Osteoblast (primary cell): ENCODE measurements at regions not wholly inside any gene's neighbourhood (a gene's known extent, or its start where the extent isn't known, plus 50 kb on each side); places are given as distances from the start of the nearest gene placed in this dataset.
"Not testable (repeated sequence)": the region's sequence is repeated elsewhere in the genome, so short reads cannot be mapped to it uniquely, and the experiment has no call there.

ENCODE experiments used
- DNase-seq: peaks from one replicate; pipeline ENCODE4 v3.0.0; 2011; ENCODE audit warnings: low spot score, mixed read lengths; ENCODE audit not compliant: insufficient read length; ENCODE audit errors: missing footprints
- H2AFZ ChIP-seq: 2 replicates; pipeline ENCODE4 v1.6.0; 2011; ENCODE audit warnings: mild to moderate bottlenecking, low read length
- H3K27ac ChIP-seq: 2 replicates; pipeline ENCODE4 v1.5.1; 2011; ENCODE audit warnings: mild to moderate bottlenecking, low read depth, low read length, moderate library complexity
- H3K27me3 ChIP-seq: 2 replicates; pipeline ENCODE4 v1.6.0; 2012; ENCODE audit warnings: mild to moderate bottlenecking, control low read depth, inconsistent platforms, low read length, moderate library complexity; ENCODE audit not compliant: insufficient read depth
- H3K36me3 ChIP-seq: 2 replicates; pipeline ENCODE4 v1.5.1; 2011; ENCODE audit warnings: mild to moderate bottlenecking, low read length, control low read depth, moderate library complexity; ENCODE audit not compliant: insufficient read depth
- H3K4me1 ChIP-seq: 2 replicates; pipeline ENCODE4 v1.5.1; 2011; ENCODE audit warnings: mild to moderate bottlenecking, low read length, control low read depth, moderate library complexity; ENCODE audit not compliant: insufficient read depth
- H3K4me2 ChIP-seq: 2 replicates; pipeline ENCODE4 v1.6.0; 2011; ENCODE audit warnings: mild to moderate bottlenecking, low read length; ENCODE audit not compliant: insufficient read depth
- H3K4me3 ChIP-seq: fragments of 200-600 bp; sonication (generic); 3 replicates; pipeline ENCODE4 v1.5.1; 2012; ENCODE audit warnings: mild to moderate bottlenecking, low read length, inconsistent platforms; ENCODE audit not compliant: insufficient read depth
- H3K79me2 ChIP-seq: 2 replicates; pipeline ENCODE4 v1.6.0; 2012; ENCODE audit warnings: mild to moderate bottlenecking, low read length, control low read depth, inconsistent platforms; ENCODE audit not compliant: insufficient read depth
- H3K9me3 ChIP-seq: 2 replicates; pipeline ENCODE4 v1.5.1; 2011; ENCODE audit warnings: low read depth, low read length, control low read depth
- H4K20me1 ChIP-seq: 2 replicates; pipeline ENCODE4 v1.6.0; 2012; ENCODE audit warnings: mild to moderate bottlenecking, low read length, control low read depth; ENCODE audit not compliant: insufficient read depth
- TF ChIP-seq, protein P1 (sequence below): IDR thresholded peaks from 2 replicates; pipeline ENCODE4 v1.5.1; 2011; ENCODE audit warnings: mild to moderate bottlenecking, low read depth, low read length, moderate library complexity; ENCODE audit errors: extremely low read depth

DNA sequence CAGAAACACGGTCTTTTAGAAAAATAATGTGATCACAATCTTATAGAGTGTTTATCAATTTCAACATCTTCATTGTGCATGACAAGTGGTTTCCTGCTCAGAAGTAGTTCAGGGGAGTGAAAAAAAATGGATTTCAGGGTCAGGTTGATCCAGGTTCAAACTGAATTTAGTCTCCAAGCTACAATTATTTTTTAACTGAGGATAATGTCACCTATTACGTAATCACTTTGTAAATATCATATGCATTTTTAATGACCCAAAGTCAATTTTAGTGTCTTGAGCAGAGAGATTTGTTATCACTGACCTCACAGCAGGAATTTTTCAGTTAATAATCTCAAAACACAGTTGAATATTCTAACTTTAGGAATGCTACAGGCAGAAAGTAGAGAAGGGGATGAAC lies 627.2 kb upstream of the LUZP2 start:
- Histone ChIP-seq H3K27ac (no peak overlapping the region), H3K79me2 (no peaks in the 10 kb centered on the region), H3K36me3 (no peaks in the 10 kb centered on the region), H3K4me3 (no peak overlapping the region), H2AFZ (no peak overlapping the region), H3K4me2 (no peak overlapping the region), H3K4me1 (no peaks in the 10 kb centered on the region), H3K9me3 (no peaks in the 10 kb centered on the region), H3K27me3 (no peaks in the 10 kb centered on the region), H4K20me1 (no peaks in the 10 kb centered on the region)
- no peak for DNase-seq
- TF ChIP-seq, protein P1, sequence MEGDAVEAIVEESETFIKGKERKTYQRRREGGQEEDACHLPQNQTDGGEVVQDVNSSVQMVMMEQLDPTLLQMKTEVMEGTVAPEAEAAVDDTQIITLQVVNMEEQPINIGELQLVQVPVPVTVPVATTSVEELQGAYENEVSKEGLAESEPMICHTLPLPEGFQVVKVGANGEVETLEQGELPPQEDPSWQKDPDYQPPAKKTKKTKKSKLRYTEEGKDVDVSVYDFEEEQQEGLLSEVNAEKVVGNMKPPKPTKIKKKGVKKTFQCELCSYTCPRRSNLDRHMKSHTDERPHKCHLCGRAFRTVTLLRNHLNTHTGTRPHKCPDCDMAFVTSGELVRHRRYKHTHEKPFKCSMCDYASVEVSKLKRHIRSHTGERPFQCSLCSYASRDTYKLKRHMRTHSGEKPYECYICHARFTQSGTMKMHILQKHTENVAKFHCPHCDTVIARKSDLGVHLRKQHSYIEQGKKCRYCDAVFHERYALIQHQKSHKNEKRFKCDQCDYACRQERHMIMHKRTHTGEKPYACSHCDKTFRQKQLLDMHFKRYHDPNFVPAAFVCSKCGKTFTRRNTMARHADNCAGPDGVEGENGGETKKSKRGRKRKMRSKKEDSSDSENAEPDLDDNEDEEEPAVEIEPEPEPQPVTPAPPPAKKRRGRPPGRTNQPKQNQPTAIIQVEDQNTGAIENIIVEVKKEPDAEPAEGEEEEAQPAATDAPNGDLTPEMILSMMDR, result no peak

DNA sequence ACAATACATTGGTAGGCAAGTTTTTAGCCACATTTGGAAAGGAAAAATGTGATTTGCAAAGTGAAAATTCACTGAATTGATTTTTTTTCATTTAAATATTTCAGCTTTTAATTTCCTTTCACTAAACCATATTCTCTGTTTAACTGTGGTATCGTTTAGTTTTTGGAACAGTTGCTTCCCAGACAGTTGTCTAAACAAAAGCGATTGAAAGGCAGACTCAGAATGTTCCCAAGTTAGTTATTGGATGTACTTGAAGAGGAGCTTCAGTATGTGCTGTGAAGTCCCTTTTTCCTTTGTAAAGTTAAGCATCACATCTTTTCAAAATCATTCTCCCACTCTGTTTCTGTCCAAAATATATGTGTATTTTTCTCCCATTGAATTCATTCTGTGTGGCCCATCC lies 623.4 kb upstream of the LUZP2 start:
- no peak overlapping the region for H3K27ac ChIP-seq
- no peak overlapping the region for H2AFZ ChIP-seq

DNA sequence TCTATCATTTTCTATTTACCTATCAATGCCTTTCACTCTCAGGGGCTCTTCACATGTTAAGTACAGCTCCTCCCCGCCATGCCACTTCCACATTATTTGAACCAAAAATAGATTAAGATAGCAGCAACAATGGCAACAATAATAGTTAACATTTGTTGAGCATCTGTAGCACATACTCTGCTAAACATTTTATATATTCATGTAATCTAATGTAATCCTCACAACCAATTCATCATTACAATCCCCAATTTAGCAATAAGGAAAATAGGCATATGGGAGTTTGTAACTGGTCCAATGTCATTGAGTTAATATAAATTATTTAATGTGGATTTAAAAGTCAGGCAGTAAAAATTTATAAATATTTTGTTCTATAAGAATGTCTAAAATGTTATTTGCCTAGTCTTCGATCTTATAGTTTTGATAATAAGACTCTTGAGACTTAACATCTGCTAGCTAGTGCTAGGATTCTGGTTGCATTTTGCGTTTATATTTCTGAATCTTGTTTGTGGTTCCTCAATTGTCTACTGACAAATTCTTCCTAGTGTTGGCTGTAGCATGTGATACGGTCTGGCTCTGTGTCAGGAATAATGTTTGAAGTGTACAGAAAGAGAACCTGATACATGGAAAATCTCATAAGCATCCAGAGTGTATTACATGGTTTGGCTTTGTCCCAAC lies 621.5 kb upstream of the LUZP2 start:
- Histone ChIP-seq H3K4me3 (no peak overlapping the region), H3K27ac (no peak overlapping the region)
- DNase-seq, result no peak

More for the DNA sequence above, 623.4 kb upstream of the LUZP2 start:
- Histone ChIP-seq H3K4me2 (no peak overlapping the region), H4K20me1 (no peaks in the 10 kb centered on the region), H3K4me1 (no peaks in the 10 kb centered on the region), H3K4me3 (no peak overlapping the region), H3K27me3 (no peaks in the 10 kb centered on the region), H3K9me3 (no peaks in the 10 kb centered on the region), H3K79me2 (no peaks in the 10 kb centered on the region), H3K36me3 (no peaks in the 10 kb centered on the region)
- DNase-seq, result no peak
- TF ChIP-seq, protein P1, result no peak

DNA sequence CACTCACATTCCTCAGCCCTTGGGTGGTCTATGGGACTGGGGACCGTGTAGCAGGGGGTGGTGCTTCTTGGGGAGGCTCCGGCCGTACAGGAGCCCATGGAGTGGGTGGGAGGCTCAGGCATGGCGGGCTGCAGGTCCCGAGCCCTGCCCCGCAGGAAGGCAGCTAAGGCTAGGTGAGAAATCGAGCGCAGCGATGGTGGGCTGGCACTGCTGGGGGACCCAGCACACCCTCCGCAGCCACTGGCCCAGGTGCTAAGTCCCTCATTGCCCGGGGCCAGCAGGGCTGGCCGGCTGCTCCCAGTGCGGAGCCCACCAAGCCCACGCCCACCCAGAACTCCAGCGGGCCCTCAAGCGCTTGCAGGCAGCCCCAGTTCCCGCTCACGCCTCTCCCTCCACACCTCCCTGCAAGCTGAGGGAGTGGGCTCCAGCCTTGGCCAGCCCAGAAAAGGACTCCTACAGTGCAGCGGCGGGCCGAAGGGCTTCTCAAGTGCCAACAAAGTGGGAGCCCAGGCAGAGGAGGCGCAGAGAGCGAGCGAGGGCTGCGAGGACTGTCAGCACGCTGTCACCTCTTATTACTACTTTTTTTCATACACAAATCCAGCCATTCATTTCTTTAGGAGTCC lies 613.3 kb upstream of the LUZP2 start:
- H4K20me1 ChIP-seq, H3K9me3 ChIP-seq, H3K4me3 ChIP-seq, H3K4me1 ChIP-seq, H3K27me3 ChIP-seq, H3K27ac ChIP-seq, H3K36me3 ChIP-seq, DNase-seq, H3K4me2 ChIP-seq, H2AFZ ChIP-seq, H3K79me2 ChIP-seq: not testable (repeated sequence)

More for the DNA sequence above, 621.5 kb upstream of the LUZP2 start:
- Histone ChIP-seq H2AFZ (no peak overlapping the region), H3K4me2 (no peak overlapping the region), H3K79me2 (no peaks in the 10 kb centered on the region), H3K36me3 (no peaks in the 10 kb centered on the region), H3K9me3 (no peaks in the 10 kb centered on the region), H3K27me3 (no peaks in the 10 kb centered on the region), H3K4me1 (no peaks in the 10 kb centered on the region), H4K20me1 (no peaks in the 10 kb centered on the region)
- TF ChIP-seq, protein P1, result no peak
